WTC11 (cell line): ENCODE measurements at regions not wholly inside any gene's neighbourhood (a gene's known extent, or its start where the extent isn't known, plus 50 kb on each side); places are given as distances from the start of the nearest gene placed in this dataset.

Experiments used
- ETV6 ChIP-seq: sonication (generic); formaldehyde crosslinking; IDR thresholded peaks from 2 replicates; pipeline ENCODE4 v1.8.1; 2022; ENCODE audit warnings: mild to moderate bottlenecking, missing genetic modification reagents
- OVOL2 ChIP-seq: fragments of 250-450 bp; sonication (Bioruptor Pico); IDR thresholded peaks from 2 replicates; pipeline ENCODE4 v1.9.0; 2021; ENCODE audit warnings: mild to moderate bottlenecking, borderline replicate concordance
- PREB ChIP-seq: sonication (generic); formaldehyde crosslinking; IDR thresholded peaks from 2 replicates; pipeline ENCODE4 v1.8.1; 2022; ENCODE audit warnings: mild to moderate bottlenecking, missing genetic modification reagents, moderate library complexity, borderline replicate concordance
- TF ChIP-seq, protein P1 (sequence below): fragments of 200-600 bp; IDR thresholded peaks from 2 replicates; pipeline ENCODE4 v1.8.0; 2022; ENCODE audit warnings: antibody characterized with exemption
- TF ChIP-seq, protein P2 (sequence below): fragments of 250-450 bp; sonication (Bioruptor Pico); conservative IDR thresholded peaks from 2 replicates; pipeline ENCODE4 v1.9.0; 2021; ENCODE audit warnings: mild to moderate bottlenecking
- TF ChIP-seq, protein P3 (sequence below): sonication (generic); formaldehyde crosslinking; IDR thresholded peaks from 2 replicates; pipeline ENCODE4 v1.8.0; 2023; ENCODE audit warnings: mild to moderate bottlenecking, missing genetic modification reagents

DNA sequence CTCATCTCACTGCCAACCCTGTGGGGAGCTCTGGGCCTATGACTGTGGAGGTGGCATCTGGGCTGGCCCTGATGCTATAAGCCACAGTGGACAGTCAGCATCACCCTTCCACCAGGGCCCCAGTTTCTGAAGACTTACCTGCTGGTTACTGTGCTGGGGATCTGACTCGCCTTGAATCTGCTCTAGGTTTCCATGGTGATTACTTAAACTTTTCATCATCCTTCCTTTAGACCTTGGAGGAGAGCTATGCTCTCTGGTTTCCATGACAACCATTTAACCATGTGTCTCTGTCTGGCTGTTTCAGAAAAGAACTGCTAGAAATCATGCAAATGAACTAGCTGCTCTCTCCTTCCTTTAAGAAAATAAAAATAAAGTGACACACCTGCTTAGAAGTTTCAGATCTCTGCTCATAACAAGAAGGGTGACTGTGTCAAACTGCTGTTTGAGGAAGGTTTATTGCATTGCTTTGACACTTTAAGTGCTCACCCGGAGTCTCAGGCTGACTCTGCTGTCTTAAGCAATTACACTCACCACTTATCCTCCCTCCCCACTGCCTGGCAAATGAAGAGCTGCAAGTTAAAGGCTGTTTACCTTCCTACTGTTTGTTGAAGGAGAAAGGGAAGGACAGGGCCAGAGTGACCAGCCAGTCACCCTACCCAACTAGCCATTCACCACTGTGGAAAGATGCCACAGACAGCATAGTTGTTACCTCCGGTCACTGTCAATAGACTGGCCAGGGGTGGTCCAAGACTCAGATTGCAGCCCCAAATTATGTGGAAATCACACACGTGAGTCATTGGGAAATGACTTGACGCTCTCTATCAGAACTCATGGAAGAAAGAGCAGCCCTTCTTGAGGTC is 87.6 kb downstream of the HSPH1 start:
- TF ChIP-seq PREB: no peak
- TF ChIP-seq, protein P1, sequence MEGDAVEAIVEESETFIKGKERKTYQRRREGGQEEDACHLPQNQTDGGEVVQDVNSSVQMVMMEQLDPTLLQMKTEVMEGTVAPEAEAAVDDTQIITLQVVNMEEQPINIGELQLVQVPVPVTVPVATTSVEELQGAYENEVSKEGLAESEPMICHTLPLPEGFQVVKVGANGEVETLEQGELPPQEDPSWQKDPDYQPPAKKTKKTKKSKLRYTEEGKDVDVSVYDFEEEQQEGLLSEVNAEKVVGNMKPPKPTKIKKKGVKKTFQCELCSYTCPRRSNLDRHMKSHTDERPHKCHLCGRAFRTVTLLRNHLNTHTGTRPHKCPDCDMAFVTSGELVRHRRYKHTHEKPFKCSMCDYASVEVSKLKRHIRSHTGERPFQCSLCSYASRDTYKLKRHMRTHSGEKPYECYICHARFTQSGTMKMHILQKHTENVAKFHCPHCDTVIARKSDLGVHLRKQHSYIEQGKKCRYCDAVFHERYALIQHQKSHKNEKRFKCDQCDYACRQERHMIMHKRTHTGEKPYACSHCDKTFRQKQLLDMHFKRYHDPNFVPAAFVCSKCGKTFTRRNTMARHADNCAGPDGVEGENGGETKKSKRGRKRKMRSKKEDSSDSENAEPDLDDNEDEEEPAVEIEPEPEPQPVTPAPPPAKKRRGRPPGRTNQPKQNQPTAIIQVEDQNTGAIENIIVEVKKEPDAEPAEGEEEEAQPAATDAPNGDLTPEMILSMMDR: no peak
- TF ChIP-seq, protein P2, sequence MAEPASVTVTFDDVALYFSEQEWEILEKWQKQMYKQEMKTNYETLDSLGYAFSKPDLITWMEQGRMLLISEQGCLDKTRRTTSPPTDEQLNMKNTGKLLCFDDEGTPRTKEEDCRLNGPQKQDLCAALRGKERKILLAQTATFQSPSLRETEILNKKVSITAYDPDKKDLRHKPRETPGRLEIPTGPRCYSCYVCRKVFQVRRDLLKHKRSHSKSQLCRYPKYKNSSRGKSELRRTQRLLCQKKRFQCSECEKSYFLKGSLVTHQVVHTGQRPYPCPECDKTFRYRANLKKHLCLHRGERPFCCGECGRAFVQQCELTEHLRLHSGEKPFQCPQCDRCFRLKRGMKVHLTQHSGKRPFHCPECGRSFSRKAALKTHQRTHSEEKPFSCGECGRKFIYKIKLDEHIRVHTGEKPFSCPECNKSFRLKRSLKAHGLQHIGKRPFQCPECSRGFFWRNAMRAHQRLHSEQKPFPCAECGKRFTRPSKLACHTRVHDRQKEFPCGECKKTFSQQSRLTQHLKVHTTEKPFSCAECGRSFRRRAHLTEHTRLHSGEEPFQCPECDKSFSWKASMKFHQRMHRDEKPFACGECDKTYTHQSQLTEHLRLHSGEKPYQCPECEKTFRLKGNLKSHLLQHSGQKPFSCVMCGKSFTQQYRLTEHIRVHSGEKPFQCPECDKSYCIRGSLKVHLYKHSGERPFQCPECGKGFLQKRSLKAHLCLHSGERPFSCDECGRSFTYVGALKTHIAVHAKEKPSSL (CRISPR knock-in tag): no peak
- no peak for TF ChIP-seq ETV6 (CRISPR knock-in tag)
- TF ChIP-seq, protein P3, sequence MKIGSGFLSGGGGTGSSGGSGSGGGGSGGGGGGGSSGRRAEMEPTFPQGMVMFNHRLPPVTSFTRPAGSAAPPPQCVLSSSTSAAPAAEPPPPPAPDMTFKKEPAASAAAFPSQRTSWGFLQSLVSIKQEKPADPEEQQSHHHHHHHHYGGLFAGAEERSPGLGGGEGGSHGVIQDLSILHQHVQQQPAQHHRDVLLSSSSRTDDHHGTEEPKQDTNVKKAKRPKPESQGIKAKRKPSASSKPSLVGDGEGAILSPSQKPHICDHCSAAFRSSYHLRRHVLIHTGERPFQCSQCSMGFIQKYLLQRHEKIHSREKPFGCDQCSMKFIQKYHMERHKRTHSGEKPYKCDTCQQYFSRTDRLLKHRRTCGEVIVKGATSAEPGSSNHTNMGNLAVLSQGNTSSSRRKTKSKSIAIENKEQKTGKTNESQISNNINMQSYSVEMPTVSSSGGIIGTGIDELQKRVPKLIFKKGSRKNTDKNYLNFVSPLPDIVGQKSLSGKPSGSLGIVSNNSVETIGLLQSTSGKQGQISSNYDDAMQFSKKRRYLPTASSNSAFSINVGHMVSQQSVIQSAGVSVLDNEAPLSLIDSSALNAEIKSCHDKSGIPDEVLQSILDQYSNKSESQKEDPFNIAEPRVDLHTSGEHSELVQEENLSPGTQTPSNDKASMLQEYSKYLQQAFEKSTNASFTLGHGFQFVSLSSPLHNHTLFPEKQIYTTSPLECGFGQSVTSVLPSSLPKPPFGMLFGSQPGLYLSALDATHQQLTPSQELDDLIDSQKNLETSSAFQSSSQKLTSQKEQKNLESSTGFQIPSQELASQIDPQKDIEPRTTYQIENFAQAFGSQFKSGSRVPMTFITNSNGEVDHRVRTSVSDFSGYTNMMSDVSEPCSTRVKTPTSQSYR (CRISPR knock-in tag): no peak
- TF ChIP-seq OVOL2 (CRISPR knock-in tag): no peak
